HG03175 (cell line): ENCODE measurements at regions not wholly inside any gene's neighbourhood (a gene's known extent, or its start where the extent isn't known, plus 50 kb on each side); places are given as distances from the start of the nearest gene placed in this dataset.

Experiments
- ATAC-seq: cut with Tn5 transposase; IDR thresholded peaks from one replicate; pipeline ENCODE4 v1.9.1; 2021; ENCODE audit warnings: mild to moderate bottlenecking, moderate library complexity; ENCODE audit not compliant: unreplicated experiment

DNA sequence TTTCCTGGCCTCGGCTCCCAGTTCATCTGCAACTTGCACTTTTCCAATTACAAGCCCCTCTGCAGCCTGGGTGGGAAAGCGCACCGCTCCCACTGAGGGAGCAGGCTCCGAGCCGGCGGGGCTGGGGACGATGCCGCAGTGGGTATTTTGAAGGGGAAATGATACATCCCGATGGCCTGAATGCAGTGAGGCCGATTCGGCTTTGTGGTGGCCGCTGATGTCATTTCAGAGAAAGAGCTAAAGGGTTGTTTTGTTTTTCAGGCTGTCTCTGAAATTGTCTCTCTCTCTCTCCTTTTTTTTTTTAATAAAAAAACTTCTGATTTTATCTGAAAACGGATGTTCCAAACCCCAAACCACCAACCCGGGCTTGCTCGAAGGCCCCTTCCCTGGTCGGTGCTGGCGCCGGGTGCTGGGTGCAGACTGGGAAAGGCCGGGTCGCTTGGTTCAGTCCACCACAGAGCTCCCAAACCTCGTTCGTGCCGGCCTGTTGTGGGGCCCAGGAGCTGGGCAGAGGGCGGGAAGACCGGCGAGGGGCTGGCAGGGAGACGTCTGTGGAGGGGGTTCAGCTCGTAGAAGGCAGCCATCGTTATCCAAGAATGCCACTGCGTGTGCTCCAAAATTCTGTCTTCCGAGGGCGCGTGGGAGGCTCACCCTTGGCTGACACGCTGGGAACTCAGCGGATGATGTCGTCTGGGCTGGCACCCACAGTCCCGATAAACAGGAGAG is 102.8 kb downstream of the FOXL1 start:
- ATAC-seq = no peak

DNA sequence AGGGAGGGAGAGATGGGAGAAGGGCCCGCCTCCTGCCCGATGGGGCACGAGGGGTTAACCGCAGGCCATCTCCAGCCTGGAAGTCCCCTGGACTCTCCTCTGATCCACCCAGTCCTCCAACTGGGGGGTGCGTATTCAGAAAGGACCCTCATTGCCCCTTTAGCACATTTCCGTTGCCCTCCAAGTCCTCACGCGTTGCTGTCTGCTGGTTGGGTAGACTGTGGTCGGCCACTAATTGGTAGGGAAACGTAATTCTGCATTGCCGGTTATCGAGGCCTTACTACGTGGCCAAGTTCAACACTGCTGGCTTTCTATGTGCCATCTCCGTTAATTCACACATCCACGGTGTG is 103.4 kb downstream of the FOXL1 start:
- ATAC-seq = no peak

DNA sequence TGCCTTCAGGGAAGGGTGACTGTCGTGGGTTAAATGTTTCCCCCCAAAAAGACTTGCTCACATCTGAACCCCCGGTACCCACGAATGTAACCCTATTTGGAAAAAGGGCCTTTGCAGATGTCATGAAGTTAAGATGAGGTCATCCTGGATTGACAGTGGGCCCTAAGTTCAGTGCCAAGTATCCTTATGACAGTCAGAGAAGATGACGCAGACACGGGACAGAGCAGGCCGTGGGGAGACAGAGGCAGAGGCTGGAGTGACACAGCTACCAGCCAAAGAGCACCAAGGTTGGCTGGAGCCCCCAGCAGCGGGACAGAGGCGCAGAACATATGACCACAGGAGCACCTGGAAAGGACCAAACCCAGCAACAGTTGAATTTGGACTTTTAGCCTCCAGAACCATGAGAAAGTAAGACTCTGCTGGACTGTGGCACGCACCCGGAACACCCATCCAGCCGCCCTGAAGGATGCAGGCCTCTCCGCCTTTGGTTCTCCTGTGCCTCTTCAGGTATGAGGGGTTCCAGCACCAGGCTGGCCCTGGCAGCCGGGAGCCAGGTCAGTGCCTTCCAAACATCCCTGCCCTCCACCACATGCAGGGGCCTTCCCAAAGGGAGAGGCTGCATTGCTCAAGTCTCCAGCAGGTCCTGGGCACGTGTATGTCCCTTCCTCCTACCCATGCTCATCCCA is 104.0 kb downstream of the FOXL1 start:
- ATAC-seq = no peak

DNA sequence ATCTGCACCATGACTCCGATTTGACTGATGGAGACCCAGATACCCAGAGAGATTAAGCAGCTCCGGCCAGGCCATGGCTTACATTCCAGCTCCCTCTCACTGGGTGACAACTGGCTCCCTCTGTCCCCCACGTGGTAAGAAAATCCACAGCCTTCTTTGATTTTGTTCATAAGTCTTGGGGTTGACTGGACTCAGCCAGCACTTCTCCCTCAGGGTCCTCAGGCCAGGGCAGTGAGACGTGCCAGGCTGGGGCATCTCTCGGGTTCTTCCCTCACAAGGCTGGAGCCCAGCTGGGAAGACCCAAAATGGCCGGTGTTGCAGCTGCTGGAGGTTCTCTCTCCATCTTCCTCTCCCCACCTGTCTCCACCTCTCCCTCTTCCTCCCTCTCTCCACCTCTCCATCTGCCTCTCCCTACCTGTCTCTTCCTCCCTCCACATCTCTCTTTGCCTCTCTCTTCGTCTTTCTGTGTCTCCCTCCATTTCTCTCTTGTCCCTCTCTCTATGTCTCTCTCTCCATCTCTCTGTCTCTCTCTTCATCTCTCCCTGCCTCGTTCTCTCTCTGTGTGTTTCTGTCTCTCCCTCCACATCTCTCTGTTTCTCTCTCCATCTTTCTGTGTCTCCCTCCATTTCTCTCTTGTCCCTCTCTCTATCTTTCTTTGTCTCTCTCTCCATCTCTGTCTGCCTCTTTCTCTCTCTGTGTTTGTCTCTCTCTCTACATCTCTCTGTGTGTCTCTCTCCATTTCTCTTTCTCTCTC is 105.3 kb downstream of the FOXL1 start:
- no peak for ATAC-seq

DNA sequence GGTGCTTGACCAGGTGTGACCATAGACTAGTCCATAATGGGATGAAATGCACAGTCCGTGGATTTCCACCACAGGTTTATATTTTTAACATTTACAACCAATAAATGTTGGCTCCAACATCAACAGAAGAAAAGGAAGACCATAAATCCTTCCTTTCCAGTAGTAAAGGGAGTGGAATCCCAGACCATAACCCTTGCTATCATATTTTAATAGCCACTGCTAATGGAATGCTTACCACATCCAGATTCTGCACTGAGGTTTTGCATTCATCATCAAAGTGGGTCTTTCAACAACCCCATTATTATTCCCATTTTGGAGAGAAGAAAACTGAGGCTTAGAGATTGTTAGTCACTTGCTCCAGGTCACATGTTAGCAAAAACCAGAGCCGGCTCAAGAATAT is 106.7 kb downstream of the FOXL1 start:
- no peak for ATAC-seq

DNA sequence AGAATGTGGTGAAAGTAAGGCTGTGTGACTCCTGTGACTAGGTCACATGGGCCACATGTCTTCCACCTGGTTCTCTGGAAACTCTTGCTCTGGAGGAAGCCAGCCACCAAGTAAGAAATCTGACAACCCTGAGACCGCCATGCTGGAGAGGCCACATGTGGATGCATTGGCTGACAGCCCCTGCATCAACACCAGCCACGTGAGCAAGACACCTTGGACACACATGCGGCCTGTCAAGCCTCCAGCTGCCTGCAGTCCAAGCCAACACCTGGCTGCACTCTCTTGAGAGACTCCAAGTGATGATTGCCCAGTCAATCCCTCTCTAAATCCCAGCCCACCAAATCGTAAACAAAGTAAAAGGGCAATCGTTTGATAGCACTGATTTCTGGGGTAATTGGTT is 112.6 kb downstream of the FOXL1 start:
- ATAC-seq = no peak

DNA sequence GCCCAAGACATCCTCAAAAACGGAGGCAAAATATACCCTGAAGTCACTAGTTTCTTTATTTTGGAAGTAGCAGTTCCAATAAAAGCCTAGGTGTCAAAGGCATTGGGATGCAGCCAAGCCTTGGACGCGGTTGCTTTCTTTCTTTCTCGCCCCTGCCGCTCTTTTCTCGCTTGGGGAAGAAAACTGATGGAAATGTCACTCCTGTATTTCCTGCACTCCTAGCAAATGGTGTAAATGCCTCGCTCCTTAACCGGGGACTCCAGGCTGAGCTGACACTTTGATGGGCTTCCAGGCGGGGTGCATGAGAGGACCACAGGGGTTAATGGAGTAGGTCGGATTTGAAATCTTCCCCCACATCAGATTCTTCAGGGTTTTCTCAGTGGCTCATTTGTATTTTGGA is 114.1 kb downstream of the FOXL1 start:
- no peak for ATAC-seq

DNA sequence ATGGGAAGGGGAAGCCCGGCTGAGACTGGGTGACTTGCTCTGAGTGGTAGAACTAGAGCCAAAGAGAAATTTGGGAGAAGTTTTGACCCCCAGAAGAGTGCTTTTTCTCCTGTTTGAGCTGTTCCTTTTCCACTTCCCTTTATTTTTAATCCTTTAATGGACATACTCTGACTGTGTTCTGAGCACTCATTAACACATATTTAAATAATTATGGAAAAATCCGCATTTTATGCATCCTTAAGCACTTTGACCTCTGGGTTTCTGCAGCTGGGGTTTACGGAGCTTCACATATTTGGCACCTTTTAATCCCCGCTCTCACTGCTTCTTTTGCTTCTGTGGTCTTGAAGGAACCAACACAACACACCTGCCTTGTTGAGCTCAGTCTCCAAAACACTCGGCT is 114.7 kb downstream of the FOXL1 start:
- ATAC-seq = no peak

DNA sequence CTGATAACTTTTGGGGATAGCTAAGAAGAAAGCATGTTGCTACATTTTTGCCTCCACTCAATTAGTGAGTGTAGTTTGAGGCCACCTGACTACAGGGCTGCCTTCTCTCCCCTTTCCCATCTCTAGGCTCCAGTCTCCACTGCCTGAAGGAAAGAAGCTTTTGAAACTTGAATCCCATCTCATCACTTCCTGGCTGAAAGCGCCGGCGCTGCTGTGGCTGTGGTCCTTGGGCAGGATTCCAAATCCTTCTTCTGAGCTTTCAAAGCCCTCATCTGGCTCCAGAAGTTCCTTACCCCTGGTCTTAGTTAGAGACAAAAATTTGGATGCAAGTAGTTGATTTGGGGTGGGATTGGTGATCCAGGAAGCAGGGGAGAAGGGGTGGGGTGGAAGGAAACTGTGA is 119.4 kb downstream of the FOXL1 start:
- no peak for ATAC-seq

DNA sequence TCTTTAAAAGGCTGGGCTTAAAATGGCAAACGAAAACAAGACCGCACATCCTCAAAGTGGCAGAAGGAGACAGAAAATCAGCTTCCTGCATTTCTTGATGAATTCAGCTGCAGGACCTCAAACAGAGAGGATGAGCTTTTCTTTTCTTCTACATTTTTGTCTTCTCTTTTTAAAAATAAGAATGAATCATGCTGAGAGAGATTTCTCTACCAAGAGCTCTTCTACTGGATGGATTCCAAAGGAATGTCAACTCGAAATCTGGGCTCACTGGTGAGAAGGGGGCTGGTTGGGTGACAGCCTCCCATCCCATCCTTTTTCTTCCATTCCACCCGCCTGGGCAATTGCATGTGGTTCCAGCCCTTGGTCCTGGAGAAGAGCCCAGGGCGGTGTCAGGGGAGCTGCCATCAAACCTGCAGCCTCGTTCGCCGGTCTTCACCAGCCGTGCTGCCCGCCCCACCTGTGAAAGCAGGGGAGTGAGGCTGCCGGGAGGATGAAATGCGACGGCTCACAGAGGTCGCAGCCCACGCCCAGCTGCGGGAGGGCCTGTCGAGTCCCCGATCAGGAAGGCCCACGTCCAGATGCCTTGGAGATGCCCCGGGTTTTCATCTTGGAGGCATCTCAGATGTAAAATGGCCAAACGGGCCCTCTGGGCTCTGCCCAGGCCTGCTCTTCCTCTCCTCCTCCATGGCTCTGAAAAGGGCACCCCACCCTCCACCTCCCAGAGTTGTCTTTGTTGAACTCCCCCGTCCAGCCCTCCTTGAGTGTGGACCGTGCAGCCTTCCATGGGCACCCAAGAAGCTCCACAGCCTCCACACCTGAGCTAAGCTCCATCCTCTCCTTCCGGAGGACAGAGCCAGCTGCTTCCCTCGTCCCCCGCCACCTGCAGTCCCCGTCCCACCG is 121.9 kb downstream of the FOXL1 start:
- no peak for ATAC-seq

DNA sequence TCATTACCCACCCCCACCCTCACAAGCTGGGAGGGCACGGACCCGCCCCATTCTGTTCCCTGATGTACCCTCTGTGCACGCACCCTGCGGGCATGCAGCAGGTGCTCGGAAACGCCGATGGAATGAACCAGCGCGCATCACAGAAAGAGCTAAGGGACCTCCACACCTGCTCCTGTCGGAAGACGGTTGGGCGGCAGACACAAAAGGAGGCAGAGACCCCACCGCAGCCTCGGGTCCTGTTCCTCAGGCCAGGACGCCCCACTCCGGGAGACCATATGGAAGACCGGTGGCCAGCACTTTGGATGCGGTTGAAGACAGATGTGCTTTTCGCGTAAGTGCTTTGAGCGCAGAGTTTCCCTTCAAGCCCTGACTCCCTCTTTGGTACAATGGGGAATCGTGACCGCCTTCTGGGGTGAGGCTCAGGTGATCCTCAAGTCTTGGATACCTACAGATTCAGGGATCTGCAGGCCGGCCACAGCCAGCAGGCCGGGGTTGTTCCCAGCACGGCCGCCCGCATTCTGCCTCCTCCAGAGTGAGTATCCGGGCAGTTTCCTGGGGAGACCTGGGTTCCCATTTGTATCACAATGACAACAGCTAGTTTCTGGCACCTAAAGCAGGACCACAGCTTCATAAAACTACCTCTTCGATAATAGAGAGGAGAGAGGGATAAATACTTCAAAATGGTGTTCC is 123.1 kb downstream of the FOXL1 start:
- no peak for ATAC-seq

DNA sequence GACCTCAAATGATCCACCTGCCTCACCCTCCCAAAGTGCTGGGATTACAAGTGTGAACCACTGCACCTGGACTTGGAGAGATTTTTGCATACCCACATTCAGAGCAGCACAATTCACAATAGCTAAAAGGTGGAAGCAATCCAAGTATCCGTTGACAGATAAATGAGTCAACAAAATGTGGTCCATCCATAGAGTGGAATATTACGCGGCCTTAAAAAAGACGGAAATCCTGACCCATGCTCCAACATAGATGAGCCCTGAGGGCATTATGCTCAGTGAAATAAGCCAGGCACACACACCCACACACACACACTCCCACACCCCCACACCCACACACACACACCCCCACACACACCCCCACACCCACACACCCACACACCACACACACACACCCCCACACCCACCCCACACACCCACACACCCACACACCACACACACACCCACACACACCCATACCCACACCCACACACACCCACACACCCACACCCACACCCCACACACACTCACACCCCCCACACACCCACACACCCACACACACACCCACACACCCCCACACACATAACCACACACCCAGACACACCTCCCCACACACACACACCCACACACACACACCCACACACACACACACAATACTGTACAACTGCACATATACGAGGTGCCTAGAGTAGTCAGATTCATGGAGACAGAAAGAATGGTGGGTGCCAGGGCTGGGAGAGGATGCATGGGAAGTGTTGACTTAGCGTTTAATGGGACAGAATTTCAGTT is 124.7 kb downstream of the FOXL1 start:
- no peak for ATAC-seq

DNA sequence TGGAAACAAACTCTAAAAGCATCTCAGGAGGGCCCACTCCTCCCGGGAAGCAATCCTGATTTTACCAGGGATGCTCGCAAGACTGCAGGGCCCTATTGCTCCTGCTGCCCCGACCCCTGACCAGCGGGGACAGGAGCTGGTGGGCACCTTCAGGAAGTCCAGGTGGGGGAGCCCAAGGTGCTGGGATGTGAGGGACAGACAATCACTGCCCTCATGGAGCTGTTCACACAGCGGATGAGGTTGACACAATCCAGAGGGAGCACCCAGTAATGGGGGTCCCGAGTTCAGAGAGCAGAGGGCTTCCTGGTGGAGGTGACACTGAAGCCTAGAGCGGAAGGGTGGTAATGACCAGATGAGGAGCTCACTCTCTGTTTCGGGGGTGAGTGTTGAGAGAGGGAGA is 126.2 kb downstream of the FOXL1 start:
- ATAC-seq = no peak

DNA sequence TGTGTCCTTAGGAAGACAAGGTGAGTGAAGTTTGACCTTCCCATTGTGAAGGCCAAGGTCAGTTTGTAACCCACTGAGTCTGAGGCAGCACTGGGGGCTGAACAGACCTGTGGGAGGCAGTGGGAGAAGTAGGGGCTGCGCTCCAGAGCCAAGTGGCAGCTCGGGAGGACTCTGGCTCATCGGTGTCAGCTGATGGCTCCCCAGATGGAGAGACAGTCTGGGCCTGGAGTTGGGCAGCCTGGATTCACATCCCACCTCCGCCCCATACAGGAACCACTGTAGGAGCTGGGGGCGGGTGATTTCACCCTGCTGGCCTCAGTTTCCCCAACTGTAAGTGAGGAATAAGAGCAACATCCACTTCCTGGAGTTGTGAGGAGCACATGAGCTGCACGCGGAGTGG is 128.4 kb downstream of the FOXL1 start:
- no peak for ATAC-seq

DNA sequence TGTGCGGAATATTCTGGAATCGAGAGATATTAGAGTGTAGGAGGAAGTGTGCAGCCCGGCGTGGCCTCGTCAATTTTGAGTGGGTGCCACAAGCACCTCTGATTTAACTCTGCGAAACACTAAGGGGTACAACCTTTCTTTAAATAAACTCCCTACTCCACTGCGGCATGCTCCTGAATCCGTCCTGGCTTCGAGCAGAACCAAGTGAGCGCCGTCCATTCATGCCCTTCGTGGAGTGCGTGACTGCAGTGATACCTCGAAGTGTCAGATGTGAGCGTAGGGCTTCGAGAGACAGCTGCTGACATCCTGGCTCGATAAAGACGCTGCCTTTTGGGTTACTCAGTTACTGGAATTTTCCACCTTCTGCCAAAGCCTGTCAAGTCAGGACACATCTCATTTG is 128.8 kb downstream of the FOXL1 start:
- no peak for ATAC-seq

DNA sequence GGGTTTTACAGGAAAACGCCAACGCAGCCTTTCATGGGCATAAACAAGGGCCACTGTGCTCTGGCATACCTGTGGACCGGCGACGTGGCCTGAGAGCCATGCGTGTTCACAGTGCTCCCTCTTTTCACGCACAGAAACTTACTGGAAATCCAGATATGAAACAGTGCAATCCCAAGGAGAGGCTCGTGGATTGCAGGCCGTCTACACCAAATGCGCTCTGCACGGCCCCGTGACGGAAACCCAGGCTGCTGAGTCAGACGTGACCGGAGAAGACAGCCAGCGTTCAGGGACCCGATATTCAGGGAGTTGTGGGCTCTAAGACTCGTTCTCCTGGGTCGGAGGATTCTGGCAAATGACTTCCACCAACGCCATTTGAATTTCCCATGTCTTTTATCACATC is 129.2 kb downstream of the FOXL1 start:
- ATAC-seq = no peak

DNA sequence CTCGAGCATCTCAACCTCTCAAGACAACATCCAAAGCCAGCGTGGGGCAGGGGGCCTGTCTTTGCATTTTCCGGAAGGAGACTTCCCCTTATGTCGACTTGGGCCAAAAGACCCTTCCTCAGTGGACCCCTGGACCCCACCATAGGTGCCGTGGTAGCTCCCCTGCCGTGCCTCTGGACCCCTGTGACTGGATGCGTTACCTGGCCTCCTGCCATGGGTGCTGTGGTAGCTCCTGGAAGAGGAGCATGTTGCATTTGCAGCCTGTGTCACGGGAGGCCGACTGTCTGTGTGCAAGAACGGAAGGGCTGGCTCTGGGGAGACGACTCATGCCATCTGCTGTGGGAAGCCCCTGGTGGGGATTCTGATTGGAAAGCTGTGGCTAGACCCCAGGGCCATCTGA is 130.1 kb downstream of the FOXL1 start:
- ATAC-seq = no peak

DNA sequence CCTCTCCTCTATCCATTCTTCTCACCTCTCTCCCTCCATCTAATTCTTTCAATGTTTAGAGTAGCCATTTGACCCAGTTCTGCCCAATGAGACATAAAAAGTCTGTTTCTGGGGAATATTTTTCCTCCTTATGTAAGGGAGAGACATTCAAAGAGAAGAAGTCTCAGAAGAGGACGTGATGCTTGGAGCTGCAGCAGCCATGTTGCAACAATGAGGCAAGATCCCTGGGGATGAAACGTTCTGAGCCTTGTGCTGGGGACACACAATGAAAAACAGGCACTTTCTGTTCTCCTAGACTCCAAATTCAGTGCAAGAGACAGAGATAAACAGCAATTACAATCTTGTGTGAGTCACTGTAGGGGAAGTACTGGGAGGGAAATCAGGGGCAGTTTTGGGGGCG is 130.8 kb downstream of the FOXL1 start:
- no peak for ATAC-seq

DNA sequence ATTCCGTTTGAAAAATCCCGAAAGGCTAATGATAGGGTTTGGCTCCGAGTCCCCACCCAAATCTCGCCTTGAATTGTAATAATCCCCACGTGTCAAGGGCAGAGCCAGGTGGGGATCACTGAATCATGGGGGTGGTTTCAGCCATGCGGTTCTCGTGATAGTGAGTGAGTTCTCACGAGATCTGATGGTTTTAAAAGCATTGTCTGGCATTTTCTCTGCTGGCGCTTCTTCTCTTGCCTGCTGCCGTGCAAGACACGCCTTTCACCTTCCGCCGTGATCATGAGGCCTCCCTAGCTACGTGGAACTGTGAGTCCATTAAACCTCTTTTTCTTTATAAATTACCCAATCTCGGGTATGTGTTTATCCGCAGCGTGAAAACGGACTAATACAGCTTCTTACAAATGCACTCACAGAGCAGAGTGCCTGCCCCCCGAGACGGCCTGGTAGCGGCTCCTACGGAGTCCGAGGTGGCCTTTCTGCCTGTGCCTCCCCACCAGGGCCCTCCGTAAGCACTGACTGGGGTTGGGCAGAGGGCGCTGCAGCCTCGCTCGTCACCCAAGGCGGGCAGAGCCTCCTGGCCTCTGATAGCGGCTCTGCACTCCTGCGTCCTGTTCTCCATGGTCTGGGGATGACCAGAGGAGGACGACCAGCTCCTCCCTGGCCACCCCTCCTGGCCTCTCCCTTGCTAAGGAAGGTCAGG is 131.7 kb downstream of the FOXL1 start:
- no peak for ATAC-seq
